H1 (cell line): ENCODE measurements at regions not wholly inside any gene's neighbourhood (a gene's known extent, or its start where the extent isn't known, plus 50 kb on each side); places are given as distances from the start of the nearest gene placed in this dataset.

Source experiments
- BRCA1 ChIP-seq: IDR thresholded peaks from 2 replicates; pipeline ENCODE4 v1.6.1; 2012; ENCODE audit warnings: low read depth, low read length, improper control_type of control experiment
- CTCF ChIP-seq, 3 experiments: IDR thresholded peaks; 1 replicate in 2 of 3; 2 replicates in 1 of 3; pipeline versions ENCODE4 v1.5.1 to v1.6.1; 2011; ENCODE audit warnings: low read length in 3 of 3, mild to moderate bottlenecking in 3 of 3, inconsistent platforms in 2 of 3, low read depth in 1 of 3, moderate library complexity in 1 of 3; ENCODE audit not compliant: insufficient read depth in 1 of 3; ENCODE audit errors: control extremely low read depth in 1 of 3
- POLR2AphosphoS5 ChIP-seq: IDR thresholded peaks from 2 replicates; pipeline ENCODE4 v1.6.1; 2011; ENCODE audit warnings: low read depth, low read length
- RAD21 ChIP-seq, 2 experiments: IDR thresholded peaks in 1 of 2; conservative IDR thresholded peaks in 1 of 2; 2 replicates each; pipeline ENCODE4 v1.6.1; 2011; ENCODE audit warnings: low read depth in 2 of 2, low read length in 2 of 2, improper control_type of control experiment in 1 of 2, inconsistent platforms in 1 of 2, mild to moderate bottlenecking in 1 of 2, moderate library complexity in 1 of 2
- TBP ChIP-seq: IDR thresholded peaks from 2 replicates; pipeline ENCODE4 v1.6.1; 2011; ENCODE audit warnings: low read depth, low read length, improper control_type of control experiment

DNA sequence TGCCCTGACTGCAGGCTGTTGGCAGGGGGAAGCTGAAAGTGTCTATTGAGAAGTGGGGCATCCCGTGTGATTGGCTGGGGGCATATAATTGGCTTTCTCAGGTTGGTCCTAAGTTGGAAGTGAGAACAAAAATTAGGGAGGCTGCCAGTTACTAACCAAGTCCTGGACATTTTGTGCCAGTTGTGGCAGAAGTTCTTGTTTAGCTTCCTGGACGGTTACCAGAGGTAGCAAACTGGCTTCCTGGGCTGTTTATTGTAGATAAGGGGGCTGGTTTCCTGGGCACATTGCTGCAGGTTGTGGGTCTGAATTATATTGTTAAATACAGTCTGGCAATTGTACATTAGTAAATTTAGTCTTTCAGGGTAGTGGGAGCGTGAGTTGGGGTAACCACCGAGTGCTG is 50.6 kb upstream of the SLC2A12 start:
- no peak for TF ChIP-seq RAD21 (IDR thresholded peaks at IDR 0.05 in 1 of 2, conservative IDR thresholded peaks at IDR 0.05 in 1 of 2; ENCODE audit: low read depth in 2 of 2, low read length in 2 of 2)
- TF ChIP-seq CTCF (IDR thresholded peaks at IDR 0.05; ENCODE audit: control extremely low read depth in 1 of 3, insufficient read depth in 1 of 3, low read depth in 1 of 3, low read length in 3 of 3), result no peak
- no peak for TF ChIP-seq BRCA1
- TF ChIP-seq POLR2AphosphoS5, result no peak
- TF ChIP-seq TBP, result no peak
